ENCODE measurements at regions not wholly inside any gene's neighbourhood (a gene's known extent, or its start where the extent isn't known, plus 50 kb on each side); places are given as distances from the start of the nearest gene placed in this dataset.

GRCh38 chr2:22520369-22521288, 864.4 kb upstream of the KLHL29 start:
- no peak for DNase-seq

GRCh38 chr2:22521620-22522019, 863.4 kb upstream of the KLHL29 start:
- DNase-seq = no peak

- no peak for DNase-seq
Measured at GRCh38 chr2:22525681-22526080, 859.3 kb upstream of the KLHL29 start.

- no peak for DNase-seq
Measured at GRCh38 chr2:22530131-22530530, 854.8 kb upstream of the KLHL29 start.

- no peak for DNase-seq
Measured at GRCh38 chr2:22536133-22536532, 848.8 kb upstream of the KLHL29 start.

- DNase-seq = no peak
Measured at GRCh38 chr2:22554453-22554852, 830.5 kb upstream of the KLHL29 start.

- no peak for DNase-seq
Measured at GRCh38 chr2:22557406-22557805, 827.6 kb upstream of the KLHL29 start.

- no peak for DNase-seq
Measured at GRCh38 chr2:22560021-22560420, 825.0 kb upstream of the KLHL29 start.

GRCh38 chr2:22579341-22579740, 805.6 kb upstream of the KLHL29 start:
- no peak for DNase-seq

- no peak for DNase-seq
Measured at GRCh38 chr2:22582107-22582506, 802.9 kb upstream of the KLHL29 start.

GRCh38 chr2:22596306-22596705, 788.7 kb upstream of the KLHL29 start:
- DNase-seq = no peak

GRCh38 chr2:22600156-22600555, 784.8 kb upstream of the KLHL29 start:
- DNase-seq = no peak

- no peak for DNase-seq
Measured at GRCh38 chr2:22600999-22601398, 784.0 kb upstream of the KLHL29 start.

- no peak for DNase-seq
Measured at GRCh38 chr2:22604136-22604535, 780.8 kb upstream of the KLHL29 start.

- DNase-seq = no peak
Measured at GRCh38 chr2:22616031-22616430, 768.9 kb upstream of the KLHL29 start.

- no peak for DNase-seq
Measured at GRCh38 chr2:22623620-22624019, 761.4 kb upstream of the KLHL29 start.

GRCh38 chr2:22626621-22627020, 758.4 kb upstream of the KLHL29 start:
- no peak for DNase-seq

GRCh38 chr2:22628221-22628620, 756.8 kb upstream of the KLHL29 start:
- no peak for DNase-seq

GRCh38 chr2:22628906-22629305, 756.1 kb upstream of the KLHL29 start:
- DNase-seq = no peak

GRCh38 chr2:22634167-22634566, 750.8 kb upstream of the KLHL29 start:
- DNase-seq = no peak

- DNase-seq = no peak
Measured at GRCh38 chr2:22656426-22656825, 728.6 kb upstream of the KLHL29 start.

GRCh38 chr2:22673529-22673928, 711.5 kb upstream of the KLHL29 start:
- no peak for DNase-seq

- DNase-seq = no peak
Measured at GRCh38 chr2:22683914-22684313, 701.1 kb upstream of the KLHL29 start.

- no peak for DNase-seq
Measured at GRCh38 chr2:22690096-22690495, 694.9 kb upstream of the KLHL29 start.

- no peak for DNase-seq
Measured at GRCh38 chr2:22691666-22692065, 693.3 kb upstream of the KLHL29 start.
